HG02588 (cell line): ENCODE measurements at regions not wholly inside any gene's neighbourhood (a gene's known extent, or its start where the extent isn't known, plus 50 kb on each side); places are given as distances from the start of the nearest gene placed in this dataset.
"Not testable (repeated sequence)": the region's sequence is repeated elsewhere in the genome, so short reads cannot be mapped to it uniquely, and the experiment has no call there.

ENCODE experiments used
- ATAC-seq: cut with Tn5 transposase; IDR thresholded peaks from one replicate; pipeline ENCODE4 v1.9.1; 2021; ENCODE audit warnings: mild to moderate bottlenecking, moderate library complexity; ENCODE audit not compliant: unreplicated experiment

DNA sequence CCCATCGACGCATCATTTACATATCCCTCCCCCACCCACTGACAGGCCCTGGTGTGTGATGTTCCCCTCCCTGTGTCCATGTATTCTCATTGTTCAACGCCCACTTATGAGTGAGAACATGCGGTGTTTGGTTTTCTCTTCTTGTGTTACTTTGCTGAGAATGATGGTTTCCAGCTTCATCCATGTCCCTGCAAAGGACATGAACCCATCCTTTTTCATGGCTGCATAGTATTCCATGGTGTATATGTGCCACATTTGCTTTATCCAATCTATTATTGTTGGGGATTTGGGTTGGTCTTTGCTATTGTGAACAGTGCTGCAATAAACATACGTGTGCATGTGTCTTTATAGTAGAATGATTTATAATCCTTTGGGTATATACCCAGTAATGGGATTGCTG lies 243.3 kb downstream of the TTC6 start:
- ATAC-seq = not testable (repeated sequence)

DNA sequence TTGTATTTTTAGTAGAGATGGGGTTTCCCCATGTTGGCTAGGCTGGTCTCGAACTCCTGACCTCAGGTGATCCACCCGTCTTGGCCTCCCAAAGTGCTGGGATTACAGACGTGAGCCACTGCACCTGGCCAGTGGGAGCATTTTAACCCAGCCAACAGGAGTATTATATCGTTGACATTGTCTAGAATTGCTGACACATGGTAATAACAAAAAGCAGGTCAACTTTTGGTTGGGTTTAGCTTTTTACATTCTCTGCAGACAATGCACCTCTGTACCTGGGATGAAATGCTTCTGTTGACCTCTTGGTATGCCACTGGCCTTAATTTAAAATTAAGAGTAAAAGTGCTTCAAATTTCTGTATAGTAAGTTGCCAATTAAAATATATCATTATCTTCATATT lies 245.6 kb downstream of the TTC6 start:
- ATAC-seq = not testable (repeated sequence)

DNA sequence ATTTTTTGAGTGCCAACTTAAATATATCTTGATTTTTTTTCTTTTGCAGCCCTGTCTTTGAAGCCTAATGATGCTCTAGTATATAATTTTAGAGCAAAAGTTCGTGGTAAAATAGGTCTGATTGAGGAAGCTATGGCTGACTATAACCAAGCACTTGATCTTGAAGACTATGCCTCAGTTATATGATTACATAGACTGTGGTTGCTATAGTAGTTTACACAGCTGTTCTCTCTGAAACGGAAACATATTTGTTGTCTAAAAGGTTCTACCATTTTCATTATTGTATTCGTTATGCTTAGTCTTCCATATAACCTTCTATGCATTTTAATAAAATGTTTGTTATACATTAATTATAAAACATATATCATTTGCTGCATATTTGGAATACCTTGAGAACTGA lies 246.7 kb downstream of the TTC6 start:
- ATAC-seq = no peak

DNA sequence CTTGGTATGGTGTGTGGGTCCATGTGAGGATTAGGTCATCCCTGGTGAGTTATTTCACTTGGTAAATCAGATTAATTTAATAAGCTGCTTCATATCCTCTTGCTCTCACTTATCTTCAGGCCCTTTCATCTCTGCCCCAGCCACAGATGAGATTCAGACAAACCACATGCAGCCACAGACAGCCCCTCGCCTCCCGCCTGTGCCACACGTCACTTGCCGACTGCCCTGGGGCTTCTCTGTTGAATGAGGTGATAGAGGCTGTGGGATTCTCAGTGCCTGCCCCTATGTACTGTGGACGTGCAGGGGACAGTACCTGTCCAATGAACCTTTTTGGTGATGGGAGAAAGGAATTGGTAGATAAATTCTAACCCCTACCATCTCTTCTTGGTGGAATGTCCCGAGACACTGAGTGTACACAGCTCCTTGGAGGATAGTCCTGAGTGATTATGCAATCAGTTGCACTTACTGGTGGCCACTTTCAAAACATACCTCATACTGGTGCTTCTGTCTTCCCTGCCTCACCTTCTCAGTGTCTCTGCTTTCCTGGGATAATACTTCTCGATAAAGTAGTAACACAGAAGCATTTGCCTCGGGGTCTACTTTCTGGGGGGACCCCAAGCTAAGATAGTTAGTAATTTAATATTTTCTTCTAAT lies 248.7 kb downstream of the TTC6 start:
- no peak for ATAC-seq

DNA sequence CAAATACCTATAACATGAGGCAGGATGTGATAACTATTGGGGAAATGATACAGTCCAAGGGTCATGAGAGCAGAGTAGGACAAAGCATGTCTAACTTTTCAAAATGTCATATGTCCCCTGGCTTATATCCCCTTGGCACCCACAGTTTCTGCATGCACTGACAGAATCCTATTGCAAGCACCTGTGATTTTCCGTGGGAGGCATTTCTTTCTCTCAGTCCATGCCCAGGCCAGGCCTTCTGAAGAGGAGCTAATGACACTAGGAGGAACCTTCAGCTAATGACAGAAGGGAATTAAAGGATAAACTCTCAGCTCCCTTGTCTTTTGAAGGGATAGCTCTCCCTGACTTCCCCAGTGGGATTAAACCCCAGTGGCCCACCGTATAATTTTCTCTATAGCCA lies 249.2 kb downstream of the TTC6 start:
- ATAC-seq = no peak

DNA sequence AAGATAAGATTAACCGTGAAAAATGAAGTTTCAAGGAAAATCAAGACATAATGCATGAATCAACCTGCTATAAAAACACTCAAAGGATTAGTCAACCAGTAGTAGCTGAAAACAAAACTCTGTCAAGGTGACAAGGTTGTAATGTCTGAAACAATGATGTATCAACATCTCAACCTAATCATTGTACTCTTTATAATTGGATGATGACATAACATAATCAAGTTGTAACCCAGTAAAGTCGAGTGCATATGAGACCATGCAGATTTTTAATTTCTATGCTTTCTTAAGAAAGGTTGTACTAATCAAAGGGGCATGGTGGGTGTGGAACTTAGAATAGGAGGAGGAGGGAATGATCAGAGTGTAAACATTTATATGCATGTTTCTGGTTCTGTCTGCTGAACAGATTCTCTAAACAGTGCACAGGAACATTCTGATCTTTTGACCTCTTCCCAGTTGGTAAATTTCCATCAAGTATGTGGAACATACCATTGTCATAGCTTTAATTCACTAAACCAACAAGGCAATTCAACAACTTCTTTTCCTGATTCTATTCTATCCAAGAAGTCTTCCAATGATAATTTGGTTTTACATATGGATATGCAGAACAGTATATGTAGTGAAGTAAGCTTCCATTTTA lies 253.7 kb downstream of the TTC6 start:
- no peak for ATAC-seq

DNA sequence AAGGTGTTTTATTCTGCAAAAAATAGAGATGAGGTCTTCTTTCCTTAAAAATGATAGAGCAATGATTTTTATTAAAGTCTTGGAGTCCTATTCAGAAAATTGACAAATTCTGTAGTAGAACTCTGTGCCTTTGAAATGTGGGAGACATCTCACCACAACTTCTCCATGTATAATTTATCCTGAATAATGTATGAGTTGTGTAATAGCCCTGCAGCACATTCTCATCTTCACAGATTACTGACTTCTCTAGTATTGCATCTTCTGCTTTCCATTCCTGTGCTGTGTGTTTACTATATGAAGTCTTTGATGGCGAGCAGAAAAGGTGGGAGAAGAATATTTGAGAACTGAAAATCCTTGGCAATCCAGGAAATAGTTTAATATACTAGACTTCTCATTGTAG lies 255.6 kb downstream of the TTC6 start:
- no peak for ATAC-seq

DNA sequence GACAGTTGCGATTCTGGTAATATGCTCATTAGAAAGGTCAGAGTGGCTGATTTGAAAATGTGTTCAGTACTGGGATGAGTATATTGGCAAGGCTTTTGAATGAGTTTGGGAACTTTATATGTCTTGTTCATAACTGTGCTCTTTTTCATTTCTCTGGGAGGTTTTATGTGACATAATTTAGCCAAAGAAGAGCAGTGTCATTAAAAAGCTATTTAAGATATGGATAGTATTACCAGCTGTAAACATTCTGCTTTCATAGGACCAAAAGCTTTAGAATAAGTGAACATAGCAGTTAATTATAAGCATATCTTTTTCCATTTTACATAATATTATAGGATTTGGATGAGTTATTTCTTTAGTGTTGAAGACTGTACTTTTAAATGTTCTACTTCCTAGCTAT lies 260.4 kb downstream of the TTC6 start:
- ATAC-seq = no peak

DNA sequence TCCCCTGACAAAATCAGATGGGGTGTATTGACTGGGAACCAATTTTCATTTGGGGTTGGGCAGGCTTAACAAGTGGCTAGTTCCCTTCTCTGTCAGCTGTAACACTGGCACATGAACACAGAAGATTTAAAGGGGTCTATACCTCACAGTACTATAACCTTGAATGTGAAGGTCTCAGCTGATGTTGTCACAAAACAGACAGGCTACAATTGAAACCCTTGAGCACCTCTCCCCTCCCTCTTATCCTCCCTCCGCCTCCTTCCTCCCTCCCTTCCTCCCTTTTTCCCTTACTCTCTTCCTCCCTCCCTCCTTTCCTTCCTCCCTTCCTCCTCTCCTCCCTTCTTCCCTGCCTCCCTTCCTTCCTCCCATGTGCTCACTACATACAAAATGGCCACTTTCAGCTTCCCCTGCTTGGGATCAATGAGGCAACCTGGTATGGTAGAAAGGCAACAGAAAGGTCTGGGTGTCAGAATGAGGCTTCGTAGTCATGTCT lies 262.4 kb downstream of the TTC6 start:
- no peak for ATAC-seq

DNA sequence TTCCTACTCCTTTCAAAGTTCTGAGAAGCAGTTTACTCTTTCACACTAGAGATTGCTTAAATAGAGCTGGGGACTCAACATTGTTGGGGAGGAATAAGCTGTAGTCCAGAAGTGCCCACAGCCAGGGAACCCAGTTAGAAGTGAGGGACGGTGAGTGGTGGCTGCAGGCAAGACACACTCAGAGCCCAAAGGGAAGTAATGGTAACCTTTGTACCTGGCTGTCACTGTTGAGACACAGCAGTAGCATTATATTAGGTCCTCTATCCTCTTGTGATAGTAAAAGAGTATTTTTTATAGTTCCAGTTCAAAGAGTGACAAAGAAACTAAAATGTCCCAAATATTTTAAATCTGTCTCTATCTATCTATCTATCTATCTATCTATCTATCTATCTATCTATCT lies 263.3 kb downstream of the TTC6 start:
- no peak for ATAC-seq

DNA sequence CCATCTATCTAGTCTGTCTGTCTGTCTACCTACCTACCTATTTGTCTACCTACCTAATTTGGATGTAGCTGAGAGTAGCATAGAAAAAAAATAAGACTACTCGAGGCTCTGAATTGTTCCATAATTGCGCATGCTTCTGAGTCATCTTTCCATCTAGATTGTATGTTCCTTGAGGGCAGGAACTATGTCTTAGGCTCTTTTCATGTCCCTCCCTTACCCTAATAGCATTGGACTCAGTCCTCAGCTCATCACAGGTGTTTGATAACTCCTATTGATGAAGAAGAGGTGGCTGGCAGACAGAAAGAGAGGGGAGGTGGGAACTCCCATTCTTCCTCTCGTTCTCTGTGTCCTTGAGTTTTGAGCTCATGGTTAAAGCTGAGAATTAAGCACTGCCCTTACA lies 263.7 kb downstream of the TTC6 start:
- no peak for ATAC-seq

DNA sequence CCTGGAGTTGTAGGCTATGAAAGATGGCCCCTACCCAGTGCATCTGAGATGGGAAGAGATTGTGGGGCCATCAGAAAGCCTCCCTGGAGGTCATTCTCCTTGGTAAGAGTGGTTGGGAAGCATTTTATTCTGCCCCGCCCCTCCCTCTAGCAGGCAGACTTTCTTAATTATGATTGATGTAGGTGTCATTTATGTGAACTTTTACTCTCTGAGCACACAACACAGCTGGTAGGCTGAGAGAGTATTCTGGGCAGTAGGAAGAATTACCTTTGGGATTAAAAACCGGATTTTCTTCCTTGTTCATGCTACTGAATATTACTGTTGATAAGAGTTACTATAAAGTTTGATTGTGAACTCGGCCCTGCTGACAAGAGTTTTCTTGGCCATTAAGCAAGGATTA lies 266.8 kb downstream of the TTC6 start:
- ATAC-seq = no peak

DNA sequence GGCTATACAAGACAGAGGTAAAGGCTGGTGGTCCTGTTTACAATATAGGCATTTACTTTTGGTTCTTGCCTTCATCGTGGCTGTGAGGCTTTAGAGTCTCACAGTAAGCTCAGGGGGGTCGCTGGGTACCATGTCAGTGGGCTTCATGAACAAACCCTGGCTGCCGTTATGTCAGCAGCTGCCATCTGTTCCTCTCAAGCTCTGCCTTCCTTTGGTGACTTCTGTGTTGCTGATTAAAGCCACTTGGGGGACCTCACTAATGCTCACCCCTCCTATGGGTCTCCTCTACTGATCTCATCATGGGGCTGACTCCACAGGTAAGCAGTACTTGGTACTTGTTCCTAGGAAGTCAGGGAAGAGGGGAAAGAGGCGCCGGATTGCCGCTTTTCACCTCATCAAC lies 268.7 kb downstream of the TTC6 start:
- ATAC-seq = no peak

DNA sequence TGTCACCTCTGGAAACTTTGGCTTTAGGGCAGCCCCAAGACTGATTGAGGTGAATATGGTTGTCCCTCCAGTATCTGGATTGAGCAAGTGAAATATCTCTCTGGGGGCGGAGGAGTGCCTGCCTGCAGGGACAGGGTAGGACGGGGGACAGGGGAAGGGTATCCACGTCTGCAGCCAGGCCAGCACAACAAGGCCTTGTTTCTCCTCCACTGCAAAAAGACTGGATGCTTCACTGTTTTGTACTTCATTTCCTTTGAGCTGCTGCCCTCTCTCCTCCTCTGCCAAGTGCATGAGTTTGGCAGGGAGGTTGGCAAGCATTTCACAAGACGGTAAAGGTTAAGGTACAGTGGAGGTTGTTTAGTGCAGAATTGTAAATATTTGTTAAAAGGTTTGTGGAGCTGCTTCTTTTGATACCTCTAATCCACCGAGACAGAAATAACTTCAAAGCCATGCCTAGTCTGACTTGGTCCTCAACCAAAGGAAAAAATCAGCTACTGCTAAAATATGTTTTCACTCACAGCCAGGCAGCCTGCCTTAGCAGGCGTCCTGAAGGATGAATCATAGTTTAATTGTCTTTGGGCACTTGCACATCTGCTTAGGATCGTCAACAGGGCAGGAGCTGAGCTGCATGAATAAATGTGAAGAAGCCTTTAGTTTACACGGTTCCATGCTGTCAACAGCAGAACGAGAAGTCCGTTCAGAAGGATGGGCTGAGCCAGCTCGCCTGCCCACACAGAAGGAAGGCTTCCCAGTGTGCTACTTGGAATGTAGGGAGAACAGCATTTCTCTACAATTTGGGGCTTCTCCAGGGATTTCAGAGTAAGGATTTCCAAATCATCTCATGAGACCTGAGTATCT lies 269.7 kb downstream of the TTC6 start:
- ATAC-seq = no peak

DNA sequence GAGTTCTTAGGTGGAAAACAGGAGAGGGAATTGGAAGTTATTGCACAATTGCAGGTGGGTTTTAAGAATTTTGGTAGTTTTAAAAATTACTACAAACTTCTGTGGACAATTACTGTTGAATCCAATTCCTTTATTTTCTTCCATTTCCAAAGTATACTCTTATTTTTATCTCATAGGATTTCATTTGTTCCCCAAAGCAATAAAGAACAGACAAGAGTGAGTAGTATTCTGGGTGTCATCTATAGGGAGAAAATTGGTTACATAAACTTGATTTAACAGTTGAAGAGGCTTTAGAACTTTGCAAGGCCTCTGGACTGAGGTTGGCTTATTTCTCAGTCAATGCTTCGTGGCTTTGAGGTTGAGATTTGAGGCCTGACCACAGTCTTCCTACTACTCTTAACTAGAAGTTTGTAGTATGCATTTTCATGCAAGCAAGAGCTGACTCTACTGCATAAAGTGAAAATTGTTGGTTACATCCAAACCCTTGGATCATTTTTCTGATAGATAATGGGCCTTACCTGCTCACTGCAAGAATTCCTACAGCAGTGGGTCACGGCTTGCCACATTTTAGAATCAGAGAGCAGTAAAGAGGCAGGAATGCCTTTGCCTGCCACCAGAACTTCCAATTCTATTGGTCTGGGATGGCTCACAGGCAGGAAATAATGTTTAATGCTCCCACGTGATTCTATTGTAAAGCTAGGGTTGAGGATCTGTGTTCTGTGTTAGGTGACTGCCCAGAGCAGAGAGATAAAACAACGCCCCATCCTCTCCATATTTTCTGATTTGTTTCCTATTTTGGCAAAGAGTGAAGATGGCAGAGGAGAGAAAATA lies 270.5 kb downstream of the TTC6 start:
- ATAC-seq = no peak

DNA sequence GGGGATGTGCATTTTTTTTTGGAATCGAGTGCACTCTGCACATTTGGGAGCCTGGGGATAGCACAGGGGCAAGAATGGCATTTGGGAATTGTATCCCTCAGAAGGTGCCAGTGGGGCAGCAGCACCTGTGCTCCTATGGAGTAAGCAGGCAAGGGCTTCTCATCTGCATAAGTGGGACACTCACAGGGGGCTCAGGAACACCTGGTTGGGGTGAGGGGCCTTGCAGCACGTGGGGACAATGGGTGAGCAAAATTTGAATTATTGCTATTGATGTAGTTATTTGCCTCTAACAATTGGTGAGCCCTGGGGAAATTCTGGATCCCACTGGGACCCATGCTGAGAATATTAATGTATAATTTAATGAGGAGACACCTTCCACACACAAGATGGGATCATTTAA lies 274.2 kb downstream of the TTC6 start:
- no peak for ATAC-seq

DNA sequence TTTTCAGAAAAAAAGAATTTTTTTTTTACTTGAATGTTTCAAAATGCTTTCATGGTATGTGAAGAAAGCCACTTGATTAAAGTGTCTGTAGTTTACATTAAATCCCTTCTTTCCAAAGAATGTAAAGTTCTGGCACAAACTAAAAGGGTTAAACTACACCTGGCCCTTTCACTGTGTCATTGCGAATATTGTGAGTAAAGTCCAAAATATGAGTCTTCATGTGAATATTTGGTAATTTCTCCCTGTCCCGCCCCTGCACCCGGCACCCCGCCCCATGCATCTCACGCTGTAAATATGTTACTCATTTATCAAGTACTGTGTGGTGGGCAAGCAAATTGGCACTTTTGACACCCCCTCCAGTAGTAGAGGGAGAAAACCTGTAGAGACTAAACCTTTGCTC lies 274.7 kb downstream of the TTC6 start:
- ATAC-seq = no peak

DNA sequence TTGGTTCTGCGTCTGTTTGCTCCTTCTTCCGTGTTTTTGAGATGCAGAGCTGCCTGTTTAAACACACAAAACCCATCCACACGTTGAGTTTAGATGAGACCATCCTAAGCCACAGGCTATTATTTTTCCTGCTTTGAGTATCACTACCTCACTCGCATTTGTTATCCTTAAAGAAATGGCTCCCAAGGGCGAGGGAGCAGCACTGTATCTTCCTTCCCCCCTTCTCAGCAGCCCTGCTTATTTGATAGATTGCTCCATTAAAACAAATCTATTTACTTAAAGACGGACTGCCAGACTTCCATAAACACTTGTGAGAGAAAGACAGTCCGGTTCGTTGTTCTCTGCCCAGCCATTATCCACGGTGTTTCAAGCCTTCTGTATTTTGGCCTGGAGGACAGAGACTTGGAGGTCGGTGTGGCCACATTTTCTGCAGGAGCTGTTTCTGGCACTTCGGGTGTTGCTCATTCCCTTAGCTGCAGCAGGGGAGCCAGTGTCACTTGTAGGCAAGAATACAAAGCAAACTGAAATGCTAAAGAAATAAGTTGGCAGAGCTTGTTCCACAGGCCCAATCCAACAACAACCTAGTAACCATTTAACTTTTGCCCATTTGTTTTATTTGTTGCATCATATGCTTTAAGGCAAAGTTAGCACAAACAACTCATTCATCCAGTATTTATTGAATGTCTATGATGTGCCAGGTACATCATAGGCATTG lies 275.4 kb downstream of the TTC6 start:
- no peak for ATAC-seq

DNA sequence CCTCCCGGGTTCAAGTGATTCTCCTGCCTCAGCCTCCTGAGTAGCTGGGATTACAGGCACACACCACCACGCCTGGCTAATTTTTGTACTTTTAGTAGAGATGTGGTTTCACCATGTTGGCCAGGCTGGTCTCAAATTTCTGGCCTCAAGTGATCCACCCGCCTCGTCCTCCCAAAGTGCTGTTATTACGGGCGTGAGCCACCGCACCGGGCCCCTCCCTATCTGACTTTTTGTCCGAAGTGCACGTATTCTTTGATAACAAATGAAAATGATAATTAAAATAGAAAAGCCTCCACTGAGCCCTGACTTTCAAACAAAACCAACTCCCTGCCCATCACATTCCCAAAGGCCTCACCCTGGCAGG lies 278.6 kb downstream of the TTC6 start:
- not testable (repeated sequence) for ATAC-seq

DNA sequence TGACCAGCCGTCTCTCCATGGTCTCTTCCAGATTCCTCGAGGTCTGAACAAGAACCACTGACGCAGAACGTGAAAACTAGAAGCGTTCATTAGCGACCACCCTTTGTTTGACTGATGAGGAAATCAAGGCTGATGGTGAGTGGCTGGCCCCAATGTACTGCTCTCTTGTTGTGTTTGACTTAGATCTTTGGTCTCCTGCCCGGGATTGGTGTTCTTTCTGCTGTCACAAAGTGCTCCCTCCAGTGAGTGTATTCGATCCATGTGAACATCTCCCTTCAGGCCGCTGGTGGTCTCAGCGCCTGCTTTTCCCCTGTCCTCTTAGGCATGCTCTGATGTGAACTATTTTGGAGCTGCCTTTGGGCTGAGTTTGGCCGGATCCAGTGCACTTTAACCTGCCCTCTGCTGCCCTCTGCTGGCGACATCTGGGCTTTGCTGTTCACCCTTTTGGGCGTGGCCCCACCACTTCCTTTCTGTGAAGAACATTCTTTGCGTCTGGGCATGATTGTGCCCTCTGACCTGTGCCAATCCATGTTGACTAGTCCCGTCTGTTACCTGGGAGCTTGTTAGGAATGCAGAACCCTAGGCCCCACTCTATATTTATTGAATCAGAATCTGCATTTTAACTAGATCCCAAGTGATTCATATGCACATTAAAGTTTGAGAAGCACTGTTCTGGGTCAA lies 279.1 kb downstream of the TTC6 start:
- ATAC-seq = peak; percentile 89
